WTC11 (cell line): ENCODE measurements at regions not wholly inside any gene's neighbourhood (a gene's known extent, or its start where the extent isn't known, plus 50 kb on each side); places are given as distances from the start of the nearest gene placed in this dataset.

Experiments used
- ATAC-seq: fragments of 200-7000 bp; cut with Tn5 transposase; 2 replicates; pipeline ENCODE4 v1.10.0; 2021; ENCODE audit warnings: mild to moderate bottlenecking, moderate library complexity
- CTCF ChIA-PET: fragments of 300-600 bp; sonication (Branson Sonifier 250); formaldehyde crosslinking; loops from one replicate; lab custom pipeline; 2021; ENCODE audit warnings: antibody characterized with exemption; lab: Charles Lee
- POLR2A ChIA-PET: fragments of 350-600 bp; sonication (Branson Sonifier 250); formaldehyde crosslinking; loops from one replicate; lab custom pipeline; 2021; ENCODE audit warnings: antibody characterized with exemption; lab: Charles Lee
- DNase-seq: peaks from one replicate; pipeline ENCODE4 v3.0.0; 2021; ENCODE audit warnings: low spot score
- H3K27ac Mint-ChIP-seq: 2 replicates; pipeline ENCODE4 v1.8.0; 2021; ENCODE audit warnings: mixed read lengths
- H3K27me3 Mint-ChIP-seq: 2 replicates; pipeline ENCODE4 v1.8.0; 2021; ENCODE audit warnings: low read depth, mild to moderate bottlenecking, moderate library complexity, mixed read lengths
- H3K36me3 Mint-ChIP-seq: 2 replicates; pipeline ENCODE4 v1.8.0; 2021; ENCODE audit warnings: mixed read lengths
- H3K4me1 Mint-ChIP-seq: 2 replicates; pipeline ENCODE4 v1.8.0; 2022; ENCODE audit warnings: mixed read lengths
- H3K4me3 Mint-ChIP-seq: 2 replicates; pipeline ENCODE4 v1.8.0; 2021; ENCODE audit warnings: mild to moderate bottlenecking, moderate library complexity, mixed read lengths
- H3K9me3 Mint-ChIP-seq: 2 replicates; pipeline ENCODE4 v1.8.0; 2021; ENCODE audit warnings: mixed read lengths
- E2F4 ChIP-seq: sonication (generic); formaldehyde crosslinking; IDR thresholded peaks from 2 replicates; pipeline ENCODE4 v1.8.1; 2022; ENCODE audit warnings: low read depth, mild to moderate bottlenecking, moderate library complexity, missing genetic modification reagents, borderline replicate concordance
- ELF4 ChIP-seq: sonication (generic); formaldehyde crosslinking; IDR thresholded peaks from 2 replicates; pipeline ENCODE4 v1.8.1; 2022; ENCODE audit warnings: low read depth, mild to moderate bottlenecking, moderate library complexity, missing genetic modification reagents
- ESRRA ChIP-seq: sonication (generic); formaldehyde crosslinking; IDR thresholded peaks from 2 replicates; pipeline ENCODE4 v1.8.1; 2022; ENCODE audit warnings: mild to moderate bottlenecking, missing genetic modification reagents, borderline replicate concordance
- FOXP4 ChIP-seq: sonication (generic); formaldehyde crosslinking; IDR thresholded peaks from 2 replicates; pipeline ENCODE4 v1.8.0; 2022; ENCODE audit warnings: mild to moderate bottlenecking, missing genetic modification reagents
- GTF2I ChIP-seq: fragments of 250-450 bp; sonication (Bioruptor Pico); conservative IDR thresholded peaks from 2 replicates; pipeline ENCODE4 v1.4.0; 2021; ENCODE audit warnings: mild to moderate bottlenecking
- JAZF1 ChIP-seq: fragments of 250-450 bp; sonication (Bioruptor Pico); IDR thresholded peaks from 2 replicates; pipeline ENCODE4 v1.9.0; 2021; ENCODE audit warnings: moderate library complexity, mild to moderate bottlenecking, inconsistent platforms
- MAX ChIP-seq: sonication (generic); formaldehyde crosslinking; IDR thresholded peaks from 2 replicates; pipeline ENCODE4 v1.8.0; 2022; ENCODE audit warnings: mild to moderate bottlenecking, missing genetic modification reagents
- NR3C1 ChIP-seq: sonication (generic); formaldehyde crosslinking; conservative IDR thresholded peaks from 2 replicates; pipeline ENCODE4 v1.8.1; 2023; ENCODE audit warnings: low read depth, mild to moderate bottlenecking, missing genetic modification reagents
- SMAD3 ChIP-seq: sonication (generic); formaldehyde crosslinking; IDR thresholded peaks from 2 replicates; pipeline ENCODE4 v1.8.0; 2022; ENCODE audit warnings: missing genetic modification reagents, mild to moderate bottlenecking, borderline replicate concordance
- STAT6 ChIP-seq: sonication (generic); formaldehyde crosslinking; conservative IDR thresholded peaks from 2 replicates; pipeline ENCODE4 v1.8.1; 2023; ENCODE audit warnings: mild to moderate bottlenecking, low read depth, missing genetic modification reagents, moderate library complexity
- ZNF219 ChIP-seq: sonication (generic); formaldehyde crosslinking; IDR thresholded peaks from 2 replicates; pipeline ENCODE4 v1.8.0; 2023; ENCODE audit warnings: missing genetic modification reagents, mild to moderate bottlenecking, borderline replicate concordance
- ZNF263 ChIP-seq: sonication (generic); formaldehyde crosslinking; IDR thresholded peaks from 2 replicates; pipeline ENCODE4 v1.8.1; 2022; ENCODE audit warnings: low read depth, mild to moderate bottlenecking, moderate library complexity, missing genetic modification reagents
- ZNF281 ChIP-seq: sonication (generic); formaldehyde crosslinking; IDR thresholded peaks from 2 replicates; pipeline ENCODE4 v1.8.0; 2023; ENCODE audit warnings: mild to moderate bottlenecking, missing genetic modification reagents
- ZNF423 ChIP-seq: fragments of 250-450 bp; sonication (Bioruptor Pico); IDR thresholded peaks from 2 replicates; pipeline ENCODE4 v2.1.2; 2022; ENCODE audit warnings: mild to moderate bottlenecking, moderate library complexity
- TF ChIP-seq, protein P1 (sequence below): sonication (generic); formaldehyde crosslinking; IDR thresholded peaks from 2 replicates; pipeline ENCODE4 v1.8.1; 2023; ENCODE audit warnings: mild to moderate bottlenecking, missing genetic modification reagents

DNA sequence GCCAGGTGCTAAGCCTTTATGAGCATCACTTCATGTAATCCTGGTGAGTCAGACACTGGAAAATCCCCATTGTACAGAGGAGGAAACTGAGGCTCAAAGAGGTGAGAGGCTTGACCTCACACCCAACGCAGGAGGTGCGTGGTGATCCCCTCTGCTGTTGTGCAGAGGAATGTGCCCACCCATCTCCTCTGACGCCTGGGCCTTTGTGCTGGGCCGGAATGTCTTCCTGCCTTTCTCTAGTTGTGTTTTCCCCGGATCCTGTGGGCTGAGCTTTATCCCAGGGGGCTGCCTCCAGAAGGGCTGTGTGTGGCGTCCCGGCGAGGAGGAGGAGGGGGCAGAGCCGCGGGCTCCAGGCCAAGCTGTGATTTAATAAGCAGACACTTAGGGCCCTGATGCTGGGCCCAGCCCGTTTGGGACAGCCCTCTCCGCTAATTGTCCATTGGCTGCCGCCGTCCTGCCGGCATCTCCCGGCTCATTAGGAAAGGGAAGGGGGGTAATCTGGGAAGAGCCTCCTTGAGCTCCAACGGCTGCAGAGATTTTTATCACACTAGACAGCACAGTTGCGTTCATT, 653.6 kb downstream of the MED13L start:
- H3K27me3 Mint-ChIP-seq = no peaks in the 10 kb centered on the region
- peaks cover 5% of the 10 kb centered on the region; the same call in 1 of the 2 replicates for H3K36me3 Mint-ChIP-seq
- CTCF ChIA-PET = interaction anchor here (0.6 kb wide), 1 partner anchor 168 kb away, joined by 5 read pairs; no protein-coding TSS in a partner anchor
- DNase-seq = peak; percentile 28
- POLR2A ChIA-PET = no interaction called here
- peaks cover 19% of the 10 kb centered on the region for H3K9me3 Mint-ChIP-seq
- H3K4me3 Mint-ChIP-seq = no peak overlapping the region
- TF ChIP-seq GTF2I (CRISPR knock-in tag) (peak; percentile 67; the same call in 1 of the 2 replicates), E2F4 (no peak), FOXP4 (CRISPR knock-in tag) (no peak), ZNF423 (CRISPR knock-in tag) (no peak)
- TF ChIP-seq, all 79 proteins: peak for 1
- H3K27ac Mint-ChIP-seq = 0 out of 2 replicates have a peak overlapping the region, but pooled peaks have one; percentile 32
- peak; percentile 75 for ATAC-seq
- H3K4me1 Mint-ChIP-seq = peaks cover 7% of the 10 kb centered on the region

DNA sequence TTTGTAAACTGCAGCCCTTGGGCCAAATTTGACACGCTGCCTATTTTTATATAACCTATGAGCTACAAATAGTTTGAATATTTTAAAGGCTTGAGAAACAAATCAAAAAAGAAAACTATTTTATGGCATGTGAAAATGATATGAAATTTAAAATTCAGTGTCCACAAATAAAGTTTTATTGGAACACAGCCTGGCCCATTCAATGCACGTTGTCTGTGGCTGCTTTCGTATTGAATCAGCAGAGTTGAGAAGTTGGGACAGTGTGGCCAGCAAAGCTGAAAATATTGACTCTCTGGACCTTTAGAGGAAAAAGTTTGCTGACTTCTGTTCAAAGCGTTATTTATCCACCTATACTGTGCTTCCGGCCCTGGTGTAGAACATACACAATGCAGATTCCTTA, 654.2 kb downstream of the MED13L start:
- ATAC-seq (no peak), DNase-seq (no peak)
- H3K4me3 Mint-ChIP-seq = no peak overlapping the region
- 0 out of 2 replicates have a peak overlapping the region, but pooled peaks have one; percentile 32 for H3K27ac Mint-ChIP-seq
- peaks cover 20% of the 10 kb centered on the region for H3K9me3 Mint-ChIP-seq
- H3K27me3 Mint-ChIP-seq = no peaks in the 10 kb centered on the region; the same call in 1 of the 2 replicates
- TF ChIP-seq SMAD3 (CRISPR knock-in tag) = no peak
- H3K36me3 Mint-ChIP-seq = peaks cover 5% of the 10 kb centered on the region; the same call in 1 of the 2 replicates
- ChIA-PET CTCF (interaction anchor here (0.6 kb wide), 1 partner anchor 168 kb away, joined by 5 read pairs; no protein-coding TSS in a partner anchor), POLR2A (no interaction called here)
- peaks cover 7% of the 10 kb centered on the region for H3K4me1 Mint-ChIP-seq

DNA sequence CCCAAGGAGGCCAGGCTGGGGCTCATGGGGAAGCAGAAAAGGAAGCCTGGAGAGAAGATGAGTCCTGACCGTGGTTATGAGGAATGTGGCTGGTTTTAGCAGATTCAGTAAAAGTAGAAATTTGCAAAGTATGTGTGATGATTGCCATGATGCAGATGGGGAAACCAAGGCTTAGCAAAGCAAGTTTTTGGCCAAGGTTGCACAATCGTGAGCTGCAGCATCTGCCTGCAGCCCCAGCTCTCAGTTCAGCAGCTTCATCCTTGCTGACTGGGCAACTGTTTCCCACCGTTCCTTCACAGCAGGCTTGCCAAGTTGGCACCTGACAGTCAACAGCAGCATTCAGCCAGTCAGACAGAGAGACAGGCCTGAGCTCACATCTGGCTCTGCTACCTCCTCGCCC, 656.7 kb downstream of the MED13L start:
- Mint-ChIP-seq H3K27me3 (no peaks in the 10 kb centered on the region; the same call in 1 of the 2 replicates), H3K9me3 (peaks cover 27% of the 10 kb centered on the region), H3K27ac (no peak overlapping the region), H3K4me3 (no peak overlapping the region), H3K36me3 (peaks cover 5% of the 10 kb centered on the region; the same call in 1 of the 2 replicates), H3K4me1 (peaks cover 7% of the 10 kb centered on the region)
- ATAC-seq (no peak), DNase-seq (no peak)
- ChIA-PET CTCF (no interaction called here), POLR2A (no interaction called here)
- TF ChIP-seq STAT6 (CRISPR knock-in tag) (no peak), FOXP4 (CRISPR knock-in tag) (no peak), JAZF1 (CRISPR knock-in tag) (no peak), ZNF281 (CRISPR knock-in tag) (no peak), ZNF263 (no peak), ELF4 (CRISPR knock-in tag) (no peak), ZNF219 (CRISPR knock-in tag) (no peak), MAX (no peak), NR3C1 (CRISPR knock-in tag) (no peak), ESRRA (CRISPR knock-in tag) (no peak), E2F4 (no peak)
- TF ChIP-seq, protein P1, sequence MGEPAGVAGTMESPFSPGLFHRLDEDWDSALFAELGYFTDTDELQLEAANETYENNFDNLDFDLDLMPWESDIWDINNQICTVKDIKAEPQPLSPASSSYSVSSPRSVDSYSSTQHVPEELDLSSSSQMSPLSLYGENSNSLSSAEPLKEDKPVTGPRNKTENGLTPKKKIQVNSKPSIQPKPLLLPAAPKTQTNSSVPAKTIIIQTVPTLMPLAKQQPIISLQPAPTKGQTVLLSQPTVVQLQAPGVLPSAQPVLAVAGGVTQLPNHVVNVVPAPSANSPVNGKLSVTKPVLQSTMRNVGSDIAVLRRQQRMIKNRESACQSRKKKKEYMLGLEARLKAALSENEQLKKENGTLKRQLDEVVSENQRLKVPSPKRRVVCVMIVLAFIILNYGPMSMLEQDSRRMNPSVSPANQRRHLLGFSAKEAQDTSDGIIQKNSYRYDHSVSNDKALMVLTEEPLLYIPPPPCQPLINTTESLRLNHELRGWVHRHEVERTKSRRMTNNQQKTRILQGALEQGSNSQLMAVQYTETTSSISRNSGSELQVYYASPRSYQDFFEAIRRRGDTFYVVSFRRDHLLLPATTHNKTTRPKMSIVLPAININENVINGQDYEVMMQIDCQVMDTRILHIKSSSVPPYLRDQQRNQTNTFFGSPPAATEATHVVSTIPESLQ (CRISPR knock-in tag) = no peak
